ENCODE measurements at regions not wholly inside any gene's neighbourhood (a gene's known extent, or its start where the extent isn't known, plus 50 kb on each side); places are given as distances from the start of the nearest gene placed in this dataset.

DNA sequence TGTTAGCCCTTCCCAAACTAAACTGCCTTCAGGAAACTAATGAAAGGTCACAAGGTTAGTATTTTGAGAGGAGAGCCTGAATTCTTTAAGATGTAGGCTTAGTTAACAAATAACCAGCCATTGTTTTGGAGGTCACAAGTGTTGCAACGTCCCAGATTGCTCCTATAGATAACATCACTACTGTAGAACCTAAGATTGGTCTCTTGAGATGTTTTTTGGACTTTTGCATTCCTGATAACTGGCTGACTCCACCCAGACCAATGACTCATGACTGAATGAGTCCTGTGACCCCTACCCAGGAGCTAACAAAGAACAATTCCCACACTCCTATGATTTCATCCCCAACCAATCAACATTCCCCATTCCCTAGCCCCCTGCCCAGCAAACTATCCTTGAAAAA is 178.8 kb downstream of the SCP2D1 start:
- no peak for DNase-seq (ENCODE audit: low read depth in 2 of 3, low spot score in 2 of 3)

DNA sequence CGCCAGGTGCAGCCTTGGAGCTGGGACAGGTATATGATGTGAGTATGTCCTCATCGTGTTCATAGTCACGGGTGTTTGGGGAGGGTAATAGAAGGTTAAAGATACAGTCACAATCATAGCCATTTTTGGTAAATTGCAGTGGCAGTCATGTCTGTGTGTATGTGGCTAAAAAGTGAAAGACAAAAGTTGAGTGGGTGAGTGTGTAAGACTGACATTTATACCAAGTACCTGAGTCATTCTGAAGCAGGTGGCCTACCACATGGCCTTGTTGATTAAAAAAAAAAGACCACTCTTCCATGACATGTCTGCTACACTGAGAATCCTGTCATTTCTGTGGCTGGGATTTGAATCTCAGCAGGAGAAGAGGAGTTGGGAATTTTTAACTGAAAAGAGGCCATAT is 181.9 kb downstream of the SCP2D1 start:
- DNase-seq (ENCODE audit: low read depth in 2 of 3, low spot score in 2 of 3): no peak

DNA sequence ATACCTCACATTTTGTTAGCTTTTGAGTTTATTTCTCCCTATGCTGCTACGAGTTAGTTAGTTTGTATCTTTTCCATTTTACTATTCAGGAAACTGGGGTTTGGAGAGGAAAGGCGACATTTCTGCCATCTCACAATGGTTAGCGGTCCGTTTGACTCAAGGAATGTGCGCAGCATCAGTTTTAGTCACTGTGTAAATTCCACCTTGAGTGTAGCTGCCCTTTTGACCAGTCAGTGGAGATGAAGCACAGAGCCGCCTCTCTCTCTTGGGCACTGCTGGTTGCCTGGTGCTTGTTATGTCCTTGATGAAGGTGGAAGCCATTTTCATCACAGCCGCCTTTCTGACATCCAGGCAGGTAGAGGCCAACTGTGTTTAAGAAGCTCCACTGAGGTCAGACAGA is 185.5 kb downstream of the SCP2D1 start:
- DNase-seq (ENCODE audit: low read depth in 2 of 3, low spot score in 2 of 3): no peak

DNA sequence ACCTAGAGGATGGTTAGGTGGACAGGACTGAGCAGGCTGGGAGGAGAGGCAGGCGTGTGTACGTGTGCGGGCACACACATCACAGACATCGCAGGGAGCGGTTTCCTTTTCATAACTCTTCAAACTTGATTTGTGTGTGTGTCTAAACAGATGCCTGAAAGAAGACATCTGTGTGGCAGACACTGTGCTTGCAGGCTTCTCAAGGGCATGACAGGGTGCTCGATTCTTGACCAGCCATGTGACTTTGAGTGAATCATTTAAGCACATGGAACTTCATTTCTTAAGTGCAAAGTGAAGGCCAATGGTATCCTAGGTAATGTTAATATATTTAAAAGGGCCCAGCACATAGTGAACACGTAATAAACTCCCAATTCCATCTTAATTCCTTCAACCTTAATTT is 186.5 kb downstream of the SCP2D1 start:
- DNase-seq (ENCODE audit: low read depth in 2 of 3, low spot score in 2 of 3): no peak

DNA sequence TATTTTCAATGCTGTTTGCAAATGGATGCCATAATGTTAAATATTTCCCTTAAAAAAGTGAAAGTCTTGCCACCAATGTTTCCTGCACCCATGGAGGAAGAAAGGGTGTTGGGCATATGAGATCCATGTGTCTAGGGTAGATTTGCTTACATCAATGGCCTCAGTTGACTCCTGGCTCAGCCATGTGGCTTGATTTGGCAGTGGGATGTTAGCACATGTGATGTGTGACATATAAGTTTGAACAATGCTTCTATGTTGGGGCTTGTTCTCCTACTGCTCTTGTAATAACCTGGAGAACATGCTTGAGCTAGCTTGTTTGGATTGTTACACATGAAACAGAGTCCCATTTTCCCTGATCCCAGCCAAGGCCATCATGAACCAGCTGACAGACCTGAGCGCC is 187.6 kb downstream of the SCP2D1 start:
- no peak for DNase-seq (ENCODE audit: low read depth in 2 of 3, low spot score in 2 of 3)

DNA sequence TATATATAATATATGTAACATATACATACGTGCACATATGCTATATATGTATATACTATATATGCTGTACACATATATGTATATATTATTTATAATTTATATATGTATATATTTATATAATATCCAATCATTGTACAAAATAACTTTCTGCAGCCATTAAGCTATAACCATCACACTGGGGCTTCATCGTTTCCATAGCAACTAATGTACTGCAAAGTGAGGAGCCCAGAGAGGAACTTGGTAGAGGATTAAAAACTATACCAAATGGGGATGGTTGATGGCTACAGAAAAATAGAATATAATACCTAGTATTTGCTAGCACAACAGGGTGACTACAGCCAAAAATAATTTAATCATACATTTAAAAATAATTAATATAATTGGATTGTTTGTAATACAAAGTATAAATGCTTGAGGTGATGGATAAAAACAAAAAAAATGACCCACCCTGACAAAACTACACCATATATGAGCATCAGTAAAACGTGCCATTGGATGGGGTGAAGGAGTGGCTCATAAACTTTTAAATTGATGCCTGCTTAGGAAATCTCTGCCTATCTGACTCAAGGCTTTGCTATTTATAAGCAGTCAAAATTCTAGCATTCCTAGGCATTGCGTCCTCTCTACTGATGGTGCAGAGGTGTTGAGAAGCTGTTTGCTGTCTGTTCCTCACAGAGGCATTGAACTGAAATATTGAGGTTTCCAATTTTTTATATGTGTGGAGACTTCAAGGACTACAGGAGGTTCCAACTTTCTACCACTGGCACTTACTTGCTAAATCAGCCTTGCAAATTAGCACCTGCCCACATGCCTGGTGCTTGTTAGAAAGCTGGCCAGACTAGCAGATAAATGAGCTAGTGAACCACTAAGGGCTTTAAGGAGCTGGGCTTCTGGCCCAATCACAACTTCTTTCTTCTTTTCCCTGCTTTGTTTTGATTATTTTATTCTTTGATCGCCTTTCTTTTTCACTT is 190.1 kb downstream of the SCP2D1 start:
- DNase-seq (ENCODE audit: low read depth in 2 of 3, low spot score in 2 of 3): no peak

DNA sequence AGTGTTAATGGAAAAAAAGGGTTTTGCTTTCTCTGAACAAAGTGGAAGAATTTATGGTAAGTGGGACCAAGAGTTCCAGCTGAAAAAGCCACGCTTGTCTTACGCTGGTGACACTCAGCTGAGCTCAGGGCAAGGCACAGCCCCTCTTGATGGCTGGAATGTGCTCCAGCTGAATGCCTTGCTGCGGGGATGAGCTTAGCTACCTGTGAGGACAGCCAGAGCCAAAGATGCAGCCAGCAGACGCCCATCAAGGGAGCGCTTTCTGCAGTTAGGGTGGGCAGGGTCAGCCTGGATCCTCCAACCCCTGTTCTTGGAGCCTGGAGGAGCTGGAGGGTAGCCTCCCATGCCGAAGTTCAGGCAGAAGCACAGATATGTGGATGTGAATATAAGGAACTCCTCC is 191.4 kb downstream of the SCP2D1 start:
- DNase-seq (ENCODE audit: low read depth in 2 of 3, low spot score in 2 of 3): no peak

DNA sequence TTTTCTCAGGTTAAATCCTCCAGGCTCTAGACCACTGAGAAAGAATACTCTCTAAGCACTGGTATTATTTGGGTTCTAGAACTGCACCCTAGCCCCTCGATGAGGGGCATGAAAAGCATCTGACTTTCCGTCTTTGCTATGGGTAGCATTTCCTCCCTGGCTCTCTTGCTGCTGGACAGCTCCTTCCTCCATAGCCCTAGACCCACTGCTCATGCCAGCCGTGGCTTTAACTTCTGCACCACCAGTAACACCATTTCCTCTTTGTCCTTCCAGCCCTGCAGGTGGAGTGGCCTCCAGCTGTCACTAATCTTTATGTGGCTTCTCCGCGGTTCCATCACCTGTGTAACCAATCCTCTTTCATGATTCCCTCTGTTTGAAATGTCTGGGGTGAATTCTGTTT is 194.9 kb downstream of the SCP2D1 start:
- DNase-seq (ENCODE audit: low read depth in 2 of 3, low spot score in 2 of 3): no peak

DNA sequence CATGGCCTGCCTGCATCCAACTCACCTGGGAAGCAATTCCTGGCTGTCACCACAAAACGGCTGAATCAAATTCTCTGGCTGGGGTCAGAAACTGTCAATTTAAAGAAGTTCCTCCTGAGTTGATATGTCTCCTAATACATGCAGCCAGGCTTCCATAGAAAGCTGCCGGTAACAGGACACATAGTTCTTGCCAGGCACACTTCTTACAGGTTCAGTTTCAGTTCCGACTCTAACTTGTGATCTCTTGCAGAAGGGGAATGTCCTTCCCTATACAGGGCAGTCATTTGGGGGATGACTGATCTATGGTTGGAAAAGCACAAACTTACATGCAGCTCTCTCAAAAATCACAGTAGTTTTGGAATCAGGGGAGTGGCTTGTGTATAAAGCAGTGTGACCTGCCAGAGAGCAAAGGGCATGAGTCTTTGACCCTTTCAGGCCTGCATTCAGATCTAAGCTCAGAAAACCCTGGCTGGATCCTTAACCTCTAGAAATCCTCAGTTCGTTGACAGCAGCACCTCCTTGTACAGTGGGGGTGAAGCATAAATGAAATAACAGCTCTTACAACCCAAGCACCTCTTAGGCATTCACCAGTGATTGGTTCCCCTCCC is 195.6 kb downstream of the SCP2D1 start:
- no peak for DNase-seq (ENCODE audit: low read depth in 2 of 3, low spot score in 2 of 3)

DNA sequence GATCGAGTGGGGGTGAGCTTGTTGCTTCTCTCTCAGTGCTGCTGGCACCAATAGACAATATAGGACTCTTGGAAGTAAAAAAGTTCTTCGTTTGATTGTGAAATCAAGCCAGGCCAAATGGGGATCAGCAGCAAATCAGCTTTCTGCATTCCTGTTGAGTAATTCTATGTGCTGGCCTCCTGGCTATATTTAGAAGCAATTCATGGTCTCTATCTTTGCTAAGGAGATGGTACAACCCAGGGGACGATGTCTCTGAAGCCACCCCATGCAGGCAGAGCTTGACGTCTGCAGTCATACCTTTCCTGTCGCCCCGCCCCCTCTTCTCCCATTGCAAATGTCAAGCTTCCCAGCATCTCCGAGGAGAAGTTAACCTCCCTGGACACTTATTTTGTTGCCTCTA is 199.1 kb downstream of the SCP2D1 start:
- DNase-seq (ENCODE audit: low read depth in 2 of 3, low spot score in 2 of 3): no peak

DNA sequence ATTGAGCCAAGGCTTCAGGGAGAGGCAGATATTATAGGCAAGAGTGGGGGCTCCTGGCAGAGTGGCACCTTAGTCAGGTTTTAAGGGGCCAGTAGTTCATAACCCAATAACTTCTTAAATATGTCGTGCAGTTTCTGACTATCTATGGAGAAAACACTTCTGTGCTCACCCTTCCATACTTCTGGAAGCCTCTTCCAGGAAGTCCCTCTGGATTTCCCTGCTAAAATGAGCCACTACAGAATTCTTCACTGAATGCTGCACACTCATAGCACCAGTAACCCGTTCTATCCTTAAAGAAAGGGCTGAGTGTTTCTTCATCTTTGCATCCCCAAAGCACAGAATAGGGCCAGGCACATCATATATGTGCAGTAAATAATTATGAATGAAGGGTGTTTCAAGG is 198.5 kb upstream of the SLC24A3 start:
- no peak for DNase-seq (ENCODE audit: low read depth in 2 of 3, low spot score in 2 of 3)

DNA sequence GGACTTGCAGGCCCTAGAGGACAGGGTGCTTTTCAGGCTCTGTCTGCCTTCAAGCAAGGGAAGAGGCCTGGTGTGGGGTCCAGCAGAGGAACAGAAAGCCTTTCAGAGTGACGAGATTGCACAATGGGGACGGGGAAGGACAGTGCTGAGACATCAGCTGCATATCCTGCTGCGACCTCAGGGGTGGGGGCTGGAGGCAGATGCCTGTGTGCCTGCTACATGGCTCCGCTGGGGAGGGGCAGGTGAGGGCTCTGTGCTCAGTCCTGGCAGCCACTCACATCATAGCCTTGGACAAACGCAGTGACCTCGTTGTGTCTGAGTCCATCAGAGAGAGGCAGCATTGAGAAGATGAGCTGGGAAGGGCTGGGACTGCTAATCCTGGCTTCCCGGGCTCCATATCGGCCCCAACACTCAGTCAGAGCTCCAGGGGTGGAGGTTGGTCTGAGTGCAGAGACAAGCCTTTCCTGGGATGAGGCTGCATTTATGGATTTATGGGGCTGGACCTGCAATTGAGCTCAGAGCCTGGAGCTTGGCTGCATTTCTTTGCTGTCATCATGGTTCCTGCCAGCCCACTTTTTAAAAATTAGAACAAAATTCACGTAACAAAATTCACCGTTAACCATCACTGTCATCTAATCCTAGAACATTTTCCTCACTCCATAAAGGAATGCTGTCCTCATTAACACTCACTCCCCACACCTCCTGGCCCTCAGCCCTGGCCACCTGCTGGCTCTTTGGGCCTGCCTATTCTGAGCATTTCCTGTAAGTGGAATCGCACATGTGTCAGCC is 196.9 kb upstream of the SLC24A3 start:
- no peak for DNase-seq (ENCODE audit: low read depth in 2 of 3, low spot score in 2 of 3)

DNA sequence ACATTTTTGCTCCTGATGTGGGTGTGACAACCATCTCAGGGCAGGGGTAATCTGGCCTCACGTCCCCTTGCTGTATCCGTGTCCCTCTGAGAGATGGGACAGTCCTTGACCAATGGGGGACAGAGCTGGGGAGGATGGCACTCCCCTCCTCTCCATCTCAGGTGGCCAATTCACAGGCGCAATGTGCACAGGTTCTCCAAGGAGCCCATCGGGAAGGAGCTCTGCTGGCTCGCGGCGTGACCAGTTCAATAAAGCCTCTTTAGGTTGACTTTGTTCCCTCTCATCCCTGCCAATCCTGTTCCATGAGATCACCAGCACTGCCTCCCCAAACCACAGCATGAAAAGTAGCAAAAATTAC is 196.3 kb upstream of the SLC24A3 start:
- no peak for DNase-seq (ENCODE audit: low read depth in 2 of 3, low spot score in 2 of 3)

DNA sequence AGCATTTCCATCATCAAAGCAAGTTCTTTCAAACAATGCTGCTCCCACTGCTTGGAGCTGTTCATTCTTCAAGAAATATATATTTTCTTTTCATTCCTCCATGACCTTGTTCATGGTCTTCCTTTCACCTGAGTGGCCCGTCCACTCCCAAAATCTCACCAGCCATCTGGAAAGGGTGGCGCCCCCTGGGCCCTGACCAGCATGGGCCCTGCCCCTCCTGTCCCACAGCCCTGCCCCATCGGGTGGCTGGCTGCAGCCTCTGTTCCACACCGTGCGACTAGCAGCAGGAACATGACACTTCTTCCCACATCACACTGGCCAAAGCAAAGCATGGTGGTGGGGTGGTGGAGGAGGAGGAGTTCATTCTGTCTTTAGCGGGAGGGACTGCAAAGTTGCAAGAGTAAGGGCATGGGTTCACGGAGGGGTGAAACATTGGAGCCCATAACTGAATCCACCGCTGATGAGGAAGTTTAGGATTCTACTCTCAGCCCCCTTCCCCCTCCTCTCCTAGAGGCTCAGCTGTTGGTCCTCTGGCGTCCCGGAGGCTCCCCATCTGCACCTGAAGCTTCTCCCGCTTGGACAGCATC is 195.2 kb upstream of the SLC24A3 start:
- DNase-seq (ENCODE audit: low read depth in 2 of 3, low spot score in 2 of 3): no peak

DNA sequence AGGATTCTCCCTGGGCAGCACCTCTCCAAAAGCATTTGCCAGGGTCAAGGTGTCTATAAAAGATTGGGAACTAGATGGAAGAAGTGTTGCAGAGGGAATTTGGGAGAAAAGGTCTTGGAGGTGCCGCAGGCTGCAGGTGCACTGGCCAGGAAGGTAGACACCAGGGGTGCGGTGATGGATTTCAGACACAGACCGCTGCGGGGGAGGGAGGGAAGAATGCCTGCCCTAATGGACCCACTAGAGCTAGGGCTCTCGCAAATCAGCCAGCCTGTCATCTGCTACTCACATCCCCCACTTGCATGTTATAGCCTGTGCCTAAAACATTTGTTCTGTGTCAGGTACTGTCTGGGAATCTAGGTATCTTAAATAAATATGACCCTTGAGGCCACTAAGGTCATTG is 193.6 kb upstream of the SLC24A3 start:
- no peak for DNase-seq (ENCODE audit: low read depth in 2 of 3, low spot score in 2 of 3)

DNA sequence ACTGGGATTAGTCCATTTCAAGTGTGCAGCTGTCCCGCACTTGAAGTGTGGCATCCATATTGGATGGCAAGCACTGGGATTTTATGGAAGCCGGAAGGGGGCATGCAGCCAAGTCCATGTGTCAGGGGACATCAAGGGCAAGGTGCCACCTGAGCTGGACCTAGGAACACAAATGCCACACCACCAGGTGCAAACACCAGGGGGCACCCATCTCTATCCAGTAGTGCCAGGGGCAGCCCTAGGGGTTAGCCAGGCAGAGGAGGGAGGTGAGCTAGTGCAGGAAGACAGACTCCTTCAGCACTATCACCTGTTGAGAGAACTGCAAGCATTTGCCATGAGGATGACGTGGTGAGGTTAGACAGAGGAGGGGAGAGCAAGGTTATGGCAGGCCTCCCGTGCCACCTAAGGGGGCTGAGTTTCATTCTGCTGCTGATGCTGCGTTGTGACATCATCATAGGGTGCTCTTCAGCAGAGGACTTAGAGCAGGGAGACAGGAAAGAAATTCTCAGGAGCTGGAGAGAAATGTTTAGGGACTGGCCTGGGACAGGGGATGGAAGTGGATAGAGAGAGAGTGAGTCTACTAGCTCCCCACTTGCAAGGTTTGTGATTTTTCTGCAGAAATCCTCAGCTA is 192.6 kb upstream of the SLC24A3 start:
- no peak for DNase-seq (ENCODE audit: low read depth in 2 of 3, low spot score in 2 of 3)

DNA sequence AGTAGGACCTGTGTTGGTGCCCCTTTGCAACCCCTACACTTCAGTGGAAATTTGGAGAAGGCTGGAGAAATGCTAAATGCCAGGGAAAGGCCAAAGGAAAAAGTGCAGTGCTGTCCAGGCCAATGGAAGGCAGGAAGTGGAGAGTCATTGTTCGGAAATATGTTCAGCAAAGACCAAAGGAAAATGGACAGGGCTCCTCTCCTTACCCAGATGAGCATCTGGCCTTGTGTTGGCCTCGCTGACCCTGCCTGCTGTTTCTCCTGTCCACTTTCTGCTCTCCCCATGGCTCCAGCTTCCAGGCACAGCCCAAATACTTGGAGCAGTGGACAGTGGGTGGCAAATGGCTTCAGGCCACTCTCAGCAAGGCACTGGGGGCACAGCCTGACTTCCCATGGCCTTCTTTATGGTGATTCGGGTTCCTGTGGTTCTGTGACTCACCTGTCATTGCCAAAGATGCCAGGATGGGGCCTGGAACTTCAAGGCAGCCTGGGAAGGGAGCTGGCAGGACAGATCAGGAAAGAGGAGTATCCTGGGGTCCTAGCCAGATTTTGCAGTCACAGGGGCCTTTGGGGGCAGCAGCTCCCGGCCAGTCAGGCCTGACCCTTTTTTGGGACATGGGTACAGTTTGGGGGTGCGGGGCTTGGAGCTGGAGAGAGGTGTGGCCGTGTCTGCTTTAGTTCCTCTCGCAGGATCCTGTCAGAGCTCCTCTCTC is 190.9 kb upstream of the SLC24A3 start:
- no peak for DNase-seq (ENCODE audit: low read depth in 2 of 3, low spot score in 2 of 3)

DNA sequence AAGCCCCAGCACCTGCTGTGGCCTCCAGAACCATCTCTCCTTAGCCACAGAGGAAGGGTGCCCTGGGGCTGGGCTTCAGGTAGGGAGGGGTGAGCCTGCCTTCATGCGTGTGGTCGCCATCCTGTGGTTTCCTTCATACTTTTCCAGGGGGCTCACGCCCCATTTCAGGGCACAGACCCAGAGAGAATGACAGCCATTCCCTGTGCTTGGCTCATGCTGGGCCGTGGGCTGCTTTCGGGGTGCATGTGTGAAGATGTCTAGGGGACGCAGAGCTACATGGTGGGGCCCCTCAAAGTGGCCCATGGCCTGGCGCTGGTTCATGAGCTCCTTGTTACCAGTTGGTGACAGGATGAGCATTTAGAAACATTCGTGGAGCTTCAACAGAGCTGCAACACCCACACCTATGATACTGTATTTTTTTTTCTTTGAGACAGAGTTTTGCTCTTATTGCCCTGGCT is 190.3 kb upstream of the SLC24A3 start:
- no peak for DNase-seq (ENCODE audit: low read depth in 2 of 3, low spot score in 2 of 3)

DNA sequence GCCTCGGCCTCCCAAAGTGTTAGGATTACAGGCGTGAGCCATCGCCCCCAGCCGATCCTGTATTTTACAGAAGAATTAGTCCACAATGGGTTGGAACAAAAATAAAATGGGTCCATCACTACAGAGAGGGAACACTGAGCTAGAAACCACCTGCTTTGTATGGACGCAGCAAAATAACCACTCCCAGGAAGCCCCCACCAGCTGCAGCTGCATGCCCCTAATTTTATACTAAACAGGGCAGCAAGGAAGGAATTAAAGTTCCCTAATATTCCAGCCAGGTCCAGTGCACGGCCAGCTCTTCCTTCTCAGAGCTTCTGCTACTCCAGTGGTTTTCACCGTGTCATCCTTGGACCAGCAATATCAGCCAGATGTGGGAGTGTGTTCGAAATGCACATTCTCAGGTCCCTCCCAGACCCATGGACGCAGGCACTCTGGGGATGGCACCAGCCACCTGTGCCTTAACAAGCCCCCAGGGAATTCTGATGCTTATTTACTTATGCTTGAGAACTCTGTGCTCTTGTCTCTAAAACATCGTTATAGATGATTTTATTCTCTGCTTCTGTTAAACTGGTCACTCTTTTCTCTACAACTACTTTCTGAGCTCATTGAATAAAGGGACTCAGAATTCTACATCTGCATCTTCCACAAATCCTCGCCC is 189.5 kb upstream of the SLC24A3 start:
- DNase-seq (ENCODE audit: low read depth in 2 of 3, low spot score in 2 of 3): no peak

Data from hematopoietic multipotent progenitor cell (in vitro differentiated cells).